ENCODE measurements at regions not wholly inside any gene's neighbourhood (a gene's known extent, or its start where the extent isn't known, plus 50 kb on each side); places are given as distances from the start of the nearest gene placed in this dataset.

DNA sequence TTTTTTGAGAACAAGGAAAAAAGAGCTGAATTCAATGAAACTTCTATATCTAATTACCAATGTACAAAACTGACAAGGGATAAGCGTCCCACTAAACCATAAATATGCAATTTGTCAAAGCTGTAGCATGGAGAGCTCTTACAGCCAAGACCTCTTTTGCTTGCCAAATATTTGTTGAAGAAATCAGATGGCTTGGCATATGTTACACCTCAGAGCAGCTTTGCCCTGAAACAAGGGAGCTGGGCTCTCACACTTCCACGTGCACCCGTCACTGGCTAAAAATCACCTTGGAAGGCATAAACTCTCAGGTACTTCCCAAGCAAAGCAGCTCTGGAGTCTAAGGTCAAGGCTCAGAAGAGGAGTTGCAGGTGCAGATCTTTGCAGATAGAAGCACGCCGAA, 324.7 kb upstream of the SLCO3A1 start:
- Histone ChIP-seq H3K36me3 (ENCODE audit: control insufficient read depth in 2 of 2, extremely low read depth in 1 of 2, insufficient read depth in 2 of 2, low read length in 2 of 2) (no peaks in the 10 kb centered on the region), H3K9me1 (ENCODE audit: control insufficient read depth, extremely low read depth, insufficient read depth, low read length) (no peaks in the 10 kb centered on the region)
- dilution Hi-C loops (cut with MboI; ENCODE audit: extremely low pct_ligation_motif_present, low sequenced_read_pairs), result no loop called here

DNA sequence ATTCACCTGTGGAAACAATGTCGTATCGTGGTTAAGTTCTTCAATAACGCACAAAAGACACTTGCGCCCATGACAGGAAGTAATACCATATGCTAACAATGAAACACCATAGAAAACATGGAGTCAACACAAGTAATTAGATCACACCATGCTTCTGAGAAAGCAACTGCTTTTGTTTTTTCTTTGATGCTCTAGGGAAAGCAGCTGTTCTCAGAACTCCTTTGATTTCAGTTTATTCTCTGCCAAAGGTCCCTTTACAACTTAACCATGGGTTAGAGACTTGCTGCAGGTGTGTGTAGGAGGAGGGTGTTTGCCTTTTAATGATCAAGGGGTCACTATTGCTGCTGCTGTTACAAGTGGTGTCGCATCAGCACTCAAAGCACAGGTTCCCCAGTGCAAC, 324.0 kb upstream of the SLCO3A1 start:
- TF ChIP-seq, protein P1, sequence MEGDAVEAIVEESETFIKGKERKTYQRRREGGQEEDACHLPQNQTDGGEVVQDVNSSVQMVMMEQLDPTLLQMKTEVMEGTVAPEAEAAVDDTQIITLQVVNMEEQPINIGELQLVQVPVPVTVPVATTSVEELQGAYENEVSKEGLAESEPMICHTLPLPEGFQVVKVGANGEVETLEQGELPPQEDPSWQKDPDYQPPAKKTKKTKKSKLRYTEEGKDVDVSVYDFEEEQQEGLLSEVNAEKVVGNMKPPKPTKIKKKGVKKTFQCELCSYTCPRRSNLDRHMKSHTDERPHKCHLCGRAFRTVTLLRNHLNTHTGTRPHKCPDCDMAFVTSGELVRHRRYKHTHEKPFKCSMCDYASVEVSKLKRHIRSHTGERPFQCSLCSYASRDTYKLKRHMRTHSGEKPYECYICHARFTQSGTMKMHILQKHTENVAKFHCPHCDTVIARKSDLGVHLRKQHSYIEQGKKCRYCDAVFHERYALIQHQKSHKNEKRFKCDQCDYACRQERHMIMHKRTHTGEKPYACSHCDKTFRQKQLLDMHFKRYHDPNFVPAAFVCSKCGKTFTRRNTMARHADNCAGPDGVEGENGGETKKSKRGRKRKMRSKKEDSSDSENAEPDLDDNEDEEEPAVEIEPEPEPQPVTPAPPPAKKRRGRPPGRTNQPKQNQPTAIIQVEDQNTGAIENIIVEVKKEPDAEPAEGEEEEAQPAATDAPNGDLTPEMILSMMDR (optimal IDR thresholded peaks at IDR 0.05 in 1 of 3, IDR thresholded peaks at IDR 0.05 in 1 of 3, conservative IDR thresholded peaks at IDR 0.05 in 1 of 3; ENCODE audit: extremely low read depth in 1 of 3, insufficient read depth in 2 of 3, low read length in 3 of 3), result no peak
- no peak for TF ChIP-seq EZH2 (IDR thresholded peaks at IDR 0.05; ENCODE audit: low read length)
- Histone ChIP-seq H3K4me1 (ENCODE audit: control insufficient read depth, extremely low read depth, insufficient read depth, low read length) (no peaks in the 10 kb centered on the region), H3K36me3 (ENCODE audit: control insufficient read depth in 2 of 2, extremely low read depth in 1 of 2, insufficient read depth in 2 of 2, low read length in 2 of 2) (no peaks in the 10 kb centered on the region), H3K79me2 (ENCODE audit: control insufficient read depth, insufficient read depth, low read length) (no peaks in the 10 kb centered on the region), H3K9ac (ENCODE audit: control insufficient read depth, extremely low read depth, insufficient read depth, low read length) (no peak overlapping the region), H3K27me3 (ENCODE audit: control insufficient read depth, extremely low read depth, insufficient read depth, low read length) (peaks cover 4% of the 10 kb centered on the region), H2AFZ (ENCODE audit: control insufficient read depth, low read length) (no peak overlapping the region), H3K9me1 (ENCODE audit: control insufficient read depth, extremely low read depth, insufficient read depth, low read length) (no peaks in the 10 kb centered on the region), H3K4me2 (ENCODE audit: control insufficient read depth, extremely low read depth, insufficient read depth, low read depth, low read length) (no peak overlapping the region), H3K27ac (ENCODE audit: control insufficient read depth, insufficient read depth, low read length) (no peak overlapping the region), H4K20me1 (ENCODE audit: control insufficient read depth, extremely low read depth, insufficient read depth, low read length) (no peaks in the 10 kb centered on the region), H3K4me3 (ENCODE audit: control insufficient read depth in 2 of 3, extremely low read depth in 1 of 3, insufficient read depth in 2 of 3, low read depth in 1 of 3, low read length in 3 of 3) (no peak overlapping the region), H3K9me3 (ENCODE audit: control insufficient read depth, low read depth, low read length) (no peaks in the 10 kb centered on the region)
- FAIRE-seq (no peak), DNase-seq (ENCODE audit: low read depth, low spot score) (no peak)
- dilution Hi-C loops (cut with MboI; ENCODE audit: extremely low pct_ligation_motif_present, low sequenced_read_pairs), result no loop called here

More for the DNA sequence above, 324.7 kb upstream of the SLCO3A1 start:
- no peaks in the 10 kb centered on the region for H3K79me2 ChIP-seq (ENCODE audit: control insufficient read depth, insufficient read depth, low read length)
- no peak overlapping the region for H3K9ac ChIP-seq (ENCODE audit: control insufficient read depth, extremely low read depth, insufficient read depth, low read length)
- H3K4me3 ChIP-seq (ENCODE audit: control insufficient read depth in 2 of 3, extremely low read depth in 1 of 3, insufficient read depth in 2 of 3, low read depth in 1 of 3, low read length in 3 of 3), result no peak overlapping the region
- DNase-seq (ENCODE audit: low read depth, low spot score) (no peak), FAIRE-seq (no peak)
- H3K9me3 ChIP-seq (ENCODE audit: control insufficient read depth, low read depth, low read length), result no peaks in the 10 kb centered on the region
- H4K20me1 ChIP-seq (ENCODE audit: control insufficient read depth, extremely low read depth, insufficient read depth, low read length), result no peaks in the 10 kb centered on the region
- no peak overlapping the region for H3K27ac ChIP-seq (ENCODE audit: control insufficient read depth, insufficient read depth, low read length)
- H3K4me1 ChIP-seq (ENCODE audit: control insufficient read depth, extremely low read depth, insufficient read depth, low read length), result no peaks in the 10 kb centered on the region
- no peak overlapping the region for H2AFZ ChIP-seq (ENCODE audit: control insufficient read depth, low read length)
- TF ChIP-seq, protein P1 (optimal IDR thresholded peaks at IDR 0.05 in 1 of 3, IDR thresholded peaks at IDR 0.05 in 1 of 3, conservative IDR thresholded peaks at IDR 0.05 in 1 of 3; ENCODE audit: extremely low read depth in 1 of 3, insufficient read depth in 2 of 3, low read length in 3 of 3), result no peak
- no peak for TF ChIP-seq EZH2 (IDR thresholded peaks at IDR 0.05; ENCODE audit: low read length)
- no peak overlapping the region for H3K4me2 ChIP-seq (ENCODE audit: control insufficient read depth, extremely low read depth, insufficient read depth, low read depth, low read length)
- H3K27me3 ChIP-seq (ENCODE audit: control insufficient read depth, extremely low read depth, insufficient read depth, low read length), result peaks cover 4% of the 10 kb centered on the region

Measured in keratinocyte (primary cell).